Superior temporal gyrus (tissue), 1 donor: ENCODE measurements at regions not wholly inside any gene's neighbourhood (a gene's known extent, or its start where the extent isn't known, plus 50 kb on each side); places are given as distances from the start of the nearest gene placed in this dataset.
"Not testable (repeated sequence)": the region's sequence is repeated elsewhere in the genome, so short reads cannot be mapped to it uniquely, and the experiment has no call there.

Experiments
- DNase-seq: peaks from one replicate; pipeline ENCODE4 v3.0.0-alpha.2; 2016; ENCODE audit errors: extremely low spot score

GRCh38 chr4:127214016-127214415 is 418.7 kb upstream of the INTU start:
- DNase-seq, result no peak

GRCh38 chr4:127214931-127215330 is 417.8 kb upstream of the INTU start:
- no peak for DNase-seq

GRCh38 chr4:127217586-127218229 is 415.0 kb upstream of the INTU start:
- DNase-seq, result no peak

GRCh38 chr4:127219232-127219631 is 413.5 kb upstream of the INTU start:
- no peak for DNase-seq

- DNase-seq, result no peak
Measured at GRCh38 chr4:127224556-127224955, 408.2 kb upstream of the INTU start.

GRCh38 chr4:127229855-127230608 is 402.7 kb upstream of the INTU start:
- DNase-seq, result no peak

- no peak for DNase-seq
Measured at GRCh38 chr4:127236889-127237288, 395.9 kb upstream of the INTU start.

GRCh38 chr4:127237581-127237980 is 395.2 kb upstream of the INTU start:
- DNase-seq, result no peak

GRCh38 chr4:127238956-127239475 is 393.7 kb upstream of the INTU start:
- no peak for DNase-seq

- no peak for DNase-seq
Measured at GRCh38 chr4:127239902-127240763, 392.6 kb upstream of the INTU start.

- no peak for DNase-seq
Measured at GRCh38 chr4:127240764-127241105, 392.0 kb upstream of the INTU start.

- DNase-seq, result no peak
Measured at GRCh38 chr4:127244515-127244914, 388.2 kb upstream of the INTU start.

GRCh38 chr4:127246963-127247952 is 385.5 kb upstream of the INTU start:
- DNase-seq, result no peak

- no peak for DNase-seq
Measured at GRCh38 chr4:127249066-127249766, 383.5 kb upstream of the INTU start.

GRCh38 chr4:127249767-127250108 is 383.0 kb upstream of the INTU start:
- no peak for DNase-seq

GRCh38 chr4:127250577-127250976 is 382.2 kb upstream of the INTU start:
- DNase-seq, result no peak

GRCh38 chr4:127251423-127251822 is 381.3 kb upstream of the INTU start:
- DNase-seq, result no peak

GRCh38 chr4:127256500-127256899 is 376.3 kb upstream of the INTU start:
- DNase-seq, result no peak

- no peak for DNase-seq
Measured at GRCh38 chr4:127261476-127261875, 371.3 kb upstream of the INTU start.

- DNase-seq, result no peak
Measured at GRCh38 chr4:127268367-127268766, 364.4 kb upstream of the INTU start.

GRCh38 chr4:127277023-127277422 is 355.7 kb upstream of the INTU start:
- DNase-seq, result not testable (repeated sequence)
